ENCODE measurements at regions not wholly inside any gene's neighbourhood (a gene's known extent, or its start where the extent isn't known, plus 50 kb on each side); places are given as distances from the start of the nearest gene placed in this dataset.
"Not testable (repeated sequence)": the region's sequence is repeated elsewhere in the genome, so short reads cannot be mapped to it uniquely, and the experiment has no call there.

DNA sequence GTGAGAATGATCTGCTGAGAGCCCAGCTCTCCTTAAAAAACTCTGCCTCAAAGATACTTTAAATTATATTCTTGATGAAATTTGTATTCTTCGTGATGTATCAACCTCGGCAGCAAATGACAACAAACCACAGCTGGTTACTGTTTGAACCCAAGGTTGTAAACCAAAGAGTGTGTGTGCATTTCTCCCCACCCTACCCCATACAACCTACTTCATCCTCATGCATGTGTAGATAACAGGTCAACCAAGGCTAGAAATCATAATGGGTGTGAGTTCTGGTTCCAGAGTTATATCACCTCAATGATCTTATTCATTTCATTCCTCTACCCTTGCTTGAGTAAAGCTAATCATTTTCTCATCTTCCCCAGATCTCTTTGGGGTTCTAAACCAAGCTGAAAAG is 58.8 kb upstream of the DPP6 start:
- H3K27me3 ChIP-seq, H3K4me3 ChIP-seq, DNase-seq, H3K27ac ChIP-seq, H3K9me3 ChIP-seq, H3K4me1 ChIP-seq, H3K36me3 ChIP-seq: not testable (repeated sequence)

DNA sequence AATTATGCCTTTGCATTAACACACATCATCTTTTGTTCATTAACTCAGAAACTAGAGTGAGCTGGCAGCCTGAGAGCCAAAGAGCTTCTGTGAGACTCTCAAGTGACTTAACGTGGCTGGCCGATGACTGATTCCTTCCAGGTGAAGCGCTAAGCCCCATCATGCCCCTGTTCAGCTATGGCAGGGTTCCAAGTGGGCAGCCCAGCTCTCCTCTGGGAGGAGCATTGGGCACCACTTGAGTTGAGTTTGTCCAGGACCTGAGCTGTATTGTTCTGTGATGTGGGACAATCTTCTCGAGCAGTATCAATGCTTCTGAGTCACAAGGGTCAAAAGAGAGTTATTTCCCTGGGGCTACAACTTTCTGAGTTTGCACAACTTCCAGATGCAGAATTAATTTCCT is 53.3 kb upstream of the DPP6 start:
- not testable (repeated sequence) for DNase-seq

More for the DNA sequence above, 53.3 kb upstream of the DPP6 start:
- H3K27ac ChIP-seq, H3K27me3 ChIP-seq, H3K4me1 ChIP-seq, H3K36me3 ChIP-seq, H3K9me3 ChIP-seq, H3K4me3 ChIP-seq: not testable (repeated sequence)

Small RNA genes lying in the stretch of these regions (small RNA-seq; reads per million reads assigned to genes)
- gene AC005588.1 (0 reads per million in 2 donors), gene AC079809.1 (0 reads per million in 2 donors)

Data from Peyer's patch (tissue), 4 donors.